H1 (cell line): ENCODE measurements at regions not wholly inside any gene's neighbourhood (a gene's known extent, or its start where the extent isn't known, plus 50 kb on each side); places are given as distances from the start of the nearest gene placed in this dataset.

Source experiments
- CTCF ChIA-PET: fragments of 300-600 bp; sonication (Branson Sonifier 250); formaldehyde crosslinking; loops from one replicate; lab custom pipeline; 2021; ENCODE audit not compliant: partially characterized antibody; lab: Charles Lee
- POLR2A ChIA-PET: fragments of 300-600 bp; sonication (Branson Sonifier 250); formaldehyde crosslinking; loops from one replicate; lab custom pipeline; 2021; ENCODE audit warnings: inconsistent platforms; ENCODE audit not compliant: partially characterized antibody; lab: Charles Lee
- DNase-seq, 2 experiments: peaks; one replicate each; pipeline versions ENCODE4 v3.0.0 to v3.0.0-alpha.2; 2010 to 2022; ENCODE audit warnings: low spot score in 2 of 2, low read depth in 1 of 2, mixed read lengths in 1 of 2
- FAIRE-seq: peaks from 2 replicates; lab custom pipeline; 2011; peaks lifted over from hg19 to GRCh38; lab: Jason Lieb, UNC
- H2AFZ ChIP-seq: 2 replicates; pipeline ENCODE4 v1.8.1; 2012; ENCODE audit warnings: low read length, inconsistent platforms
- H2AK5ac ChIP-seq: 2 replicates; pipeline ENCODE4 v1.6.1; 2013; ENCODE audit warnings: low read depth, low read length
- H2BK120ac ChIP-seq: replicated peaks from 2 replicates; pipeline ENCODE3; 2013; ENCODE audit warnings: low read depth, low read length, inconsistent platforms
- H2BK12ac ChIP-seq: 2 replicates; pipeline ENCODE4 v1.6.1; 2013; ENCODE audit warnings: low read depth, low read length
- H2BK15ac ChIP-seq: 2 replicates; pipeline ENCODE4 v1.6.1; 2013; ENCODE audit warnings: low read length
- H2BK20ac ChIP-seq: 2 replicates; pipeline ENCODE4 v1.6.1; 2013; ENCODE audit warnings: low read length
- H2BK5ac ChIP-seq: 2 replicates; pipeline ENCODE4 v1.6.1; 2013; ENCODE audit warnings: low read depth, low read length
- H3K14ac ChIP-seq: 2 replicates; pipeline ENCODE4 v1.6.1; 2013; ENCODE audit warnings: inconsistent platforms; ENCODE audit not compliant: insufficient read length
- H3K18ac ChIP-seq: 2 replicates; pipeline ENCODE4 v1.6.1; 2013; ENCODE audit warnings: low read length; ENCODE audit errors: extremely low read depth
- H3K23ac ChIP-seq: 2 replicates; pipeline ENCODE4 v1.6.1; 2013; ENCODE audit warnings: inconsistent platforms; ENCODE audit not compliant: insufficient read length
- H3K23me2 ChIP-seq: 2 replicates; pipeline ENCODE4 v1.6.1; 2013; ENCODE audit warnings: low read depth, low read length
- H3K27ac ChIP-seq: 2 replicates; pipeline ENCODE4 v1.6.1; 2011; ENCODE audit warnings: low read depth, low read length, inconsistent platforms
- H3K27me3 ChIP-seq, 4 experiments: replicated peaks in 1 of 4; 1 replicate in 1 of 4; 2 replicates in 3 of 4; pipeline versions ENCODE4 v1.6.1 to v1.8.1; 2011 to 2013; ENCODE audit warnings: low read length in 3 of 4, mild to moderate bottlenecking in 3 of 4, inconsistent platforms in 2 of 4, mixed read lengths in 2 of 4, moderate library complexity in 1 of 4; ENCODE audit not compliant: control insufficient read depth in 3 of 4, insufficient read depth in 3 of 4; ENCODE audit errors: extremely low read depth in 1 of 4
- H3K36me3 ChIP-seq, 4 experiments: 2 replicates each; pipeline versions ENCODE4 v1.6.1 to v1.8.1; 2011 to 2013; ENCODE audit warnings: mild to moderate bottlenecking in 4 of 4, low read length in 3 of 4, moderate library complexity in 2 of 4, control low read depth in 1 of 4, inconsistent platforms in 1 of 4; ENCODE audit not compliant: insufficient read depth in 4 of 4, control insufficient read depth in 2 of 4
- H3K4ac ChIP-seq: replicated peaks from 2 replicates; pipeline ENCODE3; 2013; ENCODE audit warnings: low read length, low read depth, mixed read lengths, inconsistent platforms; ENCODE audit not compliant: insufficient read length
- H3K4me1 ChIP-seq, 4 experiments: replicated peaks in 1 of 4; 1 replicate in 1 of 4; 2 replicates in 3 of 4; pipeline versions ENCODE4 v1.6.1 to v1.8.1; 2011 to 2013; ENCODE audit warnings: low read length in 3 of 4, inconsistent platforms in 2 of 4, mixed read lengths in 1 of 4; ENCODE audit not compliant: insufficient read depth in 4 of 4, control insufficient read depth in 3 of 4
- H3K4me2 ChIP-seq, 2 experiments: 2 replicates each; pipeline versions ENCODE4 v1.6.1 to v1.8.1; 2011 to 2013; ENCODE audit warnings: low read depth in 2 of 2, low read length in 2 of 2, control low read depth in 1 of 2, inconsistent platforms in 1 of 2, mild to moderate bottlenecking in 1 of 2; ENCODE audit not compliant: insufficient read depth in 1 of 2
- H3K4me3 ChIP-seq, 4 experiments: fragments of 200-600, 300-600 bp in 1 of 4; sonication (generic), shearing (Covaris generic), sonication (Bioruptor Twin) in 1 of 4; 2 replicates each; pipeline versions ENCODE4 v1.5.1 to v1.8.1; 2011 to 2016; ENCODE audit warnings: low read length in 4 of 4, low read depth in 3 of 4, control low read depth in 2 of 4, inconsistent platforms in 2 of 4, mild to moderate bottlenecking in 2 of 4, mixed read lengths in 1 of 4, moderate library complexity in 1 of 4; ENCODE audit not compliant: insufficient read depth in 2 of 4; ENCODE audit errors: extremely low read depth in 1 of 4
- H3K56ac ChIP-seq: replicated peaks from 2 replicates; pipeline ENCODE3; 2013; ENCODE audit warnings: low read depth, mild to moderate bottlenecking, mixed read lengths, low read length, inconsistent platforms; ENCODE audit not compliant: insufficient read length
- H3K79me1 ChIP-seq: 2 replicates; pipeline ENCODE4 v1.6.1; 2013; ENCODE audit warnings: low read depth, low read length, control low read depth
- H3K79me2 ChIP-seq, 2 experiments: 2 replicates each; pipeline versions ENCODE4 v1.6.1 to v1.8.1; 2012 to 2013; ENCODE audit warnings: low read length in 2 of 2, mild to moderate bottlenecking in 2 of 2, inconsistent platforms in 1 of 2; ENCODE audit not compliant: insufficient read depth in 2 of 2, control insufficient read depth in 1 of 2
- H3K9ac ChIP-seq, 4 experiments: replicated peaks in 1 of 4; 1 replicate in 1 of 4; 2 replicates in 3 of 4; pipeline versions ENCODE4 v1.6.1 to v1.8.1; 2011 to 2013; ENCODE audit warnings: low read depth in 3 of 4, low read length in 3 of 4, control low read depth in 2 of 4, mild to moderate bottlenecking in 2 of 4, moderate library complexity in 2 of 4, inconsistent platforms in 1 of 4; ENCODE audit errors: extremely low read depth in 1 of 4
- H3K9me3 ChIP-seq, 2 experiments: 2 replicates each; pipeline versions ENCODE4 v1.6.1 to v1.8.1; 2012 to 2013; ENCODE audit warnings: mild to moderate bottlenecking in 2 of 2, moderate library complexity in 2 of 2, control low read depth in 1 of 2, inconsistent platforms in 1 of 2, low read depth in 1 of 2, low read length in 1 of 2, mixed read lengths in 1 of 2; ENCODE audit not compliant: insufficient read depth in 2 of 2
- H4K20me1 ChIP-seq, 2 experiments: replicated peaks in 1 of 2; 2 replicates each; pipeline versions ENCODE3 to v1.8.1; 2011 to 2013; ENCODE audit warnings: inconsistent platforms in 2 of 2, low read length in 2 of 2, mild to moderate bottlenecking in 1 of 2; ENCODE audit not compliant: insufficient read depth in 2 of 2, control insufficient read depth in 1 of 2
- H4K5ac ChIP-seq: 2 replicates; pipeline ENCODE4 v1.6.1; 2013; ENCODE audit warnings: low read length, low read depth, mixed read lengths, inconsistent platforms; ENCODE audit not compliant: insufficient read length
- H4K8ac ChIP-seq: 2 replicates; pipeline ENCODE4 v1.8.0; 2013; ENCODE audit warnings: mild to moderate bottlenecking, moderate library complexity, low read length, inconsistent platforms; ENCODE audit not compliant: insufficient read depth; ENCODE audit errors: extremely low read depth
- H4K91ac ChIP-seq: replicated peaks from 2 replicates; pipeline ENCODE3; 2013; ENCODE audit warnings: low read length, mixed read lengths, inconsistent platforms; ENCODE audit not compliant: insufficient read length
- EGR1 ChIP-seq: IDR thresholded peaks from 2 replicates; pipeline ENCODE4 v1.6.1; 2011; ENCODE audit warnings: low read depth, low read length, borderline replicate concordance
- GABPA ChIP-seq: IDR thresholded peaks from 2 replicates; pipeline ENCODE4 v1.6.1; 2011; ENCODE audit warnings: mild to moderate bottlenecking, low read length, moderate library complexity, borderline replicate concordance; ENCODE audit not compliant: insufficient read depth
- JUND ChIP-seq: IDR thresholded peaks from 2 replicates; pipeline ENCODE4 v1.6.1; 2011; ENCODE audit warnings: mild to moderate bottlenecking, improper control_type of control experiment, low read length
- NANOG ChIP-seq: IDR thresholded peaks from 2 replicates; pipeline ENCODE4 v1.6.1; 2011; ENCODE audit warnings: low read length, low read depth, mild to moderate bottlenecking, inconsistent platforms; ENCODE audit not compliant: insufficient read depth, poor library complexity, severe bottlenecking
- NRF1 ChIP-seq: IDR thresholded peaks from 2 replicates; pipeline ENCODE4 v1.6.1; 2011; ENCODE audit warnings: mild to moderate bottlenecking, low read depth, low read length, improper control_type of control experiment
- PHF8 ChIP-seq: fragments of 200-600 bp; sonication (generic); conservative IDR thresholded peaks from 2 replicates; pipeline ENCODE4 v1.7.1; 2012; ENCODE audit warnings: low read depth, mild to moderate bottlenecking, inconsistent platforms, low read length, moderate library complexity
- POLR2A ChIP-seq, 2 experiments: IDR thresholded peaks; 1 replicate in 1 of 2; 2 replicates in 1 of 2; pipeline ENCODE4 v1.6.1; 2011; ENCODE audit warnings: low read depth in 2 of 2, low read length in 2 of 2, mild to moderate bottlenecking in 2 of 2; ENCODE audit errors: control extremely low read depth in 1 of 2
- RAD21 ChIP-seq, 2 experiments: IDR thresholded peaks in 1 of 2; conservative IDR thresholded peaks in 1 of 2; 2 replicates each; pipeline ENCODE4 v1.6.1; 2011; ENCODE audit warnings: low read depth in 2 of 2, low read length in 2 of 2, improper control_type of control experiment in 1 of 2, inconsistent platforms in 1 of 2, mild to moderate bottlenecking in 1 of 2, moderate library complexity in 1 of 2
- SP1 ChIP-seq: IDR thresholded peaks from 2 replicates; pipeline ENCODE4 v1.6.1; 2011; ENCODE audit warnings: low read depth, low read length
- YY1 ChIP-seq: IDR thresholded peaks from 2 replicates; pipeline ENCODE4 v1.6.1; 2011; ENCODE audit warnings: low read depth, mild to moderate bottlenecking, low read length
- TF ChIP-seq, protein P1 (sequence below), 3 experiments: IDR thresholded peaks; 1 replicate in 2 of 3; 2 replicates in 1 of 3; pipeline versions ENCODE4 v1.5.1 to v1.6.1; 2011; ENCODE audit warnings: low read length in 3 of 3, mild to moderate bottlenecking in 3 of 3, inconsistent platforms in 2 of 3, low read depth in 1 of 3, moderate library complexity in 1 of 3; ENCODE audit not compliant: insufficient read depth in 1 of 3; ENCODE audit errors: control extremely low read depth in 1 of 3

DNA sequence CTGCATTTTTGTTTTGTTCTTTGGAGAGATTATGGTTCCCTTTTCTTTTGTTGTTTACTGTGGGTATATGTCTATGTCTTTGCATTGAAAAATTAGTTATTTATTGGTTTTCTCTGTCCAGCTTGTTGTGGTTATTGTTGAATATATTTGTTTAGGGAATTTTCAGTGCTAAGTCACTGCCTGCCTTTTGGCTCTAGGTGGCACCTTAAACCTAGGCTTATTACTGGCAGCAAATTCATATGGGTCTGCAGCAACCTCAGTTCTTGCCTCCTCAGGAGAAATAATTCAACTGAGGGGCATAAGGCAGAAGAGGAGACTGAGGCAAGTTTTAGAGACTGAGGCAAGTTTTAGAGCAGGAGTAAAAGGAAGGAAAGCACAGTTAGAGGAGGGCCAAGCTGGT, 1157.3 kb upstream of the AGA start:
- no peak for DNase-seq

More for the DNA sequence above, 1157.3 kb upstream of the AGA start:
- Histone ChIP-seq H3K4me1 (no peaks in the 10 kb centered on the region), H4K8ac (no peak overlapping the region), H2AK5ac (no peak overlapping the region), H3K56ac (no peak overlapping the region), H2BK12ac (no peak overlapping the region), H3K23ac (no peak overlapping the region), H3K14ac (no peak overlapping the region), H2BK15ac (no peak overlapping the region), H3K36me3 (no peaks in the 10 kb centered on the region), H3K18ac (no peak overlapping the region), H3K4me3 (no peak overlapping the region), H2BK20ac (no peak overlapping the region), H3K4me2 (no peak overlapping the region), H3K27me3 (peaks cover 0 to 1% (median 0%) of the 10 kb centered on the region in 4 experiments; a peak in 1 of 7 replicates), H2BK120ac (no peak overlapping the region), H3K23me2 (peaks cover 2% of the 10 kb centered on the region; the same call in 1 of the 2 replicates), H3K27ac (no peak overlapping the region), H3K9me3 (no peaks in the 10 kb centered on the region), H4K91ac (no peak overlapping the region), H3K9ac (no peak overlapping the region), H3K4ac (no peak overlapping the region), H2AFZ (no peak overlapping the region), H3K79me2 (no peaks in the 10 kb centered on the region), H2BK5ac (no peak overlapping the region), H4K5ac (no peak overlapping the region), H4K20me1 (no peaks in the 10 kb centered on the region), H3K79me1 (no peaks in the 10 kb centered on the region)
- ChIA-PET POLR2A (no interaction called here), CTCF (interaction anchor here (0.6 to 1.5 kb wide), 9 partner anchors 9 to 709 kb away, joined by 3 to 5 read pairs (median 3); no protein-coding TSS in a partner anchor)
- TF ChIP-seq SP1: no peak
- TF ChIP-seq GABPA: no peak
- no peak for TF ChIP-seq JUND
- TF ChIP-seq NRF1: no peak
- TF ChIP-seq EGR1: no peak
- TF ChIP-seq, protein P1, sequence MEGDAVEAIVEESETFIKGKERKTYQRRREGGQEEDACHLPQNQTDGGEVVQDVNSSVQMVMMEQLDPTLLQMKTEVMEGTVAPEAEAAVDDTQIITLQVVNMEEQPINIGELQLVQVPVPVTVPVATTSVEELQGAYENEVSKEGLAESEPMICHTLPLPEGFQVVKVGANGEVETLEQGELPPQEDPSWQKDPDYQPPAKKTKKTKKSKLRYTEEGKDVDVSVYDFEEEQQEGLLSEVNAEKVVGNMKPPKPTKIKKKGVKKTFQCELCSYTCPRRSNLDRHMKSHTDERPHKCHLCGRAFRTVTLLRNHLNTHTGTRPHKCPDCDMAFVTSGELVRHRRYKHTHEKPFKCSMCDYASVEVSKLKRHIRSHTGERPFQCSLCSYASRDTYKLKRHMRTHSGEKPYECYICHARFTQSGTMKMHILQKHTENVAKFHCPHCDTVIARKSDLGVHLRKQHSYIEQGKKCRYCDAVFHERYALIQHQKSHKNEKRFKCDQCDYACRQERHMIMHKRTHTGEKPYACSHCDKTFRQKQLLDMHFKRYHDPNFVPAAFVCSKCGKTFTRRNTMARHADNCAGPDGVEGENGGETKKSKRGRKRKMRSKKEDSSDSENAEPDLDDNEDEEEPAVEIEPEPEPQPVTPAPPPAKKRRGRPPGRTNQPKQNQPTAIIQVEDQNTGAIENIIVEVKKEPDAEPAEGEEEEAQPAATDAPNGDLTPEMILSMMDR (IDR thresholded peaks at IDR 0.05; ENCODE audit: control extremely low read depth in 1 of 3, insufficient read depth in 1 of 3, low read depth in 1 of 3, low read length in 3 of 3): peak in 2 of 3 experiments; percentile 52 to 65; a peak in 3 of 4 replicates
- TF ChIP-seq NANOG: no peak
- no peak for TF ChIP-seq PHF8
- peak; percentile 87 to 89 for TF ChIP-seq RAD21 (IDR thresholded peaks at IDR 0.05 in 1 of 2, conservative IDR thresholded peaks at IDR 0.05 in 1 of 2; ENCODE audit: low read depth in 2 of 2, low read length in 2 of 2)
- no peak for TF ChIP-seq YY1
- no peak for TF ChIP-seq POLR2A (IDR thresholded peaks at IDR 0.05; ENCODE audit: control extremely low read depth in 1 of 2, low read depth in 2 of 2, low read length in 2 of 2)
- peak; percentile 89 for FAIRE-seq
